HG03558 (cell line): ENCODE measurements at regions not wholly inside any gene's neighbourhood (a gene's known extent, or its start where the extent isn't known, plus 50 kb on each side); places are given as distances from the start of the nearest gene placed in this dataset.

ENCODE experiments used
- ATAC-seq: cut with Tn5 transposase; IDR thresholded peaks from one replicate; pipeline ENCODE4 v1.9.1; 2021; ENCODE audit warnings: moderate number of reproducible peaks; ENCODE audit not compliant: unreplicated experiment; ENCODE audit errors: extremely low read depth

- ATAC-seq = no peak
Observed at GRCh38 chr18:33871363-33872025, 293.5 kb downstream of the ASXL3 start.

DNA sequence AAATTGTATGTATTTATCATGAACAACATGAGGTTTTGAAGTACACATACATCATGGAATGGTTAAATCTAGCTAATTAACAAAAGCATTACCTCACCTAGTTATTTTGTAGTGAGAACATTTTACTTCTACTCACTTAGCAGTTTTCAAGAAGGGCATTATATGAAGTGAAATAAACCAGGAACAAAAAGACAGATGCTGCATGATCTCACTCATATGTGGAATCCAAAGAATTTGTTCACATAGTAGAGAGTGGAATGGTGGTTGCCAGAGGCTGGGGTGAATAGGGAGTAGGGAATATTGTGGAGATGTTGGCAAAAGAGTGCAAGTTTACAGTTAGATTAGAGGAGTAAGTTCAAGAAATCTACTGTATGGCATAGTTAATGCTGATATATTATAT lies 292.0 kb downstream of the ASXL3 start:
- no peak for ATAC-seq

GRCh38 chr18:33866386-33866785 lies 288.4 kb downstream of the ASXL3 start:
- no peak for ATAC-seq

GRCh38 chr18:33863912-33864311 lies 285.9 kb downstream of the ASXL3 start:
- ATAC-seq = no peak

DNA sequence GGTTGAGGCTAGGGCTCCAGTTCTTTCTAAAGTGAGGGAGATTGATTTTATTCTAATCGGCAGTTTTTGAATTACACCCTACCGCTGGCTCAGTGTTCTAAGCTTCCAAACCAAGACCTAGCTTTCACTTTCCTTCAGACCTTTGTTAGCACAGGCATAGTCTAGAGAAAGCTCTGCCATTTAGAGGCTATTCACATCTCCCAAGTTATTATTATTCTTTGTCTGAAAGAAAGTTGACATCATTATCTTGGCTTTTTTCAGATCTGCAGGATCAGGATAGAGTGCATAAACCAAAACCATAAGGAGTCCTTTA lies 276.8 kb downstream of the ASXL3 start:
- ATAC-seq = no peak

DNA sequence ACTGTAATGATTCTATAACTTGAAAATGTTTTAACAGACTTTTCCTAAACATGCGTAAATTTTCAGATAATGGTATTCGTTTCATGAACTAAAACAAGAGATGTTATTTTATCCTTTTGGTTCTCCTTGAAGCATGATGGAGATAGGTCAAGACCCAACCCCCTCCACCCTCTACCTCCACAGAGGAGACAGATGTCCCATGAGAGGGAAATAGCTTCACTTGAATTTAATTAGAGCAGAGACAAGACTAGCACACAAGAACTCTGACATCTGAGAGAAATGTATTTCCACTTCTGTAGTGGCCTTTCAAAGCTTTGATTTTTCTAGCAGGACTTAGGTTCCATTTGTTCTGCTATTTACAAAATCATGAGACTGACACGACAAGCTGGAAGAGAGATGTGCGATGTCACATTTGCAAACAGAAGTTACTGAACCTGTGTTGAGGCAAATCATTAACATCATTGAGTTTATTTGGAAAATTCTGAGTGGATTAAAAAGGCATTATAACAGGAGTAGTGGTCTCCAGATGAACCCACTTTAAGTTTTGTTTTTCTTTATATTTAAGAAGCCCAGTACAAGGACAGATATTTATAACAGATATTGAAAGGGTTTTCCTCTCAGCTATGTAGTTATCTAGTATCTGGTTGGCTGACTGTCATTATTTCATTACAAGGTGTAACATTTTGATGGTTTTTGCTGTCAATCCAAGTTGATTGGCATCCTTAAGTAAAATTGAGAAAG lies 276.2 kb downstream of the ASXL3 start:
- ATAC-seq = no peak

DNA sequence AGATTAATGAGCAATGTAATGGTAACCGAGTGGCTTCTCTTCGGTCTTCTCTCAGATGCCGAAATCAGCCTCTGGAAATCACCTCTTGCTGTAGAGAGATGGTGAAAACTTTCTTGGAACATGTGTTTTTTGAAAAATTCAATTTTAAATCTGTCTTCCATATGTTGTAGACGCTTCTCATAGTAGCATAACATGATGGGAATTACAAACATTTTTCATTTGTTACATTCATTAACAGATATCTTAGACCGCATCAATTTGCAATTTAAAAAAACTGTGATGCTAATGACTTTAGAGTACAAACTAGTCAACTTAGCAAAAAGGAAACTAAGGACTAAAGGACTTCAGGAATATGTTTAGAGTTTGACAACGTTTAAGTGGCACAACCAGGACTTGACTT lies 275.2 kb downstream of the ASXL3 start:
- no peak for ATAC-seq

DNA sequence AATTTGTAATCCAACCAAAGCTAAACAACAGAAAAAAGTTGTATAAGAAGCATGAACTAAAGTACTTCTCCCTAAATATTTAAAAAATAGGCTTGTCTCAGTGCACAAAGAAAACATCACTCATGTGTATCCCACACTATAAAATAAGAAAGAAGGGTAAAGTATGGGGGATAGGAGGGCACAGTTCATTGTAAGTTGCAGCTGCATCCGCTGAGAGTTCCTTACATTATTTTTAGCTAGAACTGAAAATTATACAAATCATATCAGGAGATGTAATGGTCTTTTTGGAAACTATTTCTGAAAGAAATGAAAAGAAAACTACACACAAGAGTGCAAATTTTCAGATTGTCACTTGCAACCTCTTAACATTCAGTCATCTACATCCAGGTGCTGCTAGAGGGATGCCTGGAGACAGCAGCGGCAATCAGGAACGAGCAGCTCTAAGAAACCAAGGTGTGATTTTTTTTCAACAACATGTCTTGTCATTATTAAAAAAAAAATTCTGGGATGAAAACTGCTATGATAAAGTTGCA lies 273.6 kb downstream of the ASXL3 start:
- no peak for ATAC-seq

DNA sequence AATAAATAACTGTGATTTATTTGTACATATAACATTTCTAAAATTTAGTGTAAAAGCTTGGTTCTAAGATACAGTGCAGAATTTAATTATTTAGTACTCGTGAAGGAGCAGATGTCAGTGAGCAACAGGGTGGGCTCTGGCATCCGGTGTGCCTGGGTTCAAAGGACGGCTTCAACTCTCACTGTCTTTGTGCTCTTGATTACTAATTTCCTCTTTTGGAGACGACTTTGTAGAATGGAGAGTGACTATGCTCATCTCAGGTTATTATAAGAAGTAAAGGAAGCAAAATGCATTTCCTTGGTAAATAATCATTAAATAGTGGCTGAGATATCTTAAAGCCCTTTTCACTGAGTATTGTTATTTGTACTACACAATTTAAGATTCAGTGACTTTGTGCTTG lies 271.7 kb downstream of the ASXL3 start:
- ATAC-seq = no peak

- ATAC-seq = no peak
Observed at GRCh38 chr18:33844232-33844631, 266.2 kb downstream of the ASXL3 start.

GRCh38 chr18:33841221-33841967 lies 263.4 kb downstream of the ASXL3 start:
- no peak for ATAC-seq

- ATAC-seq = no peak
Observed at GRCh38 chr18:33840212-33840593, 262.2 kb downstream of the ASXL3 start.

DNA sequence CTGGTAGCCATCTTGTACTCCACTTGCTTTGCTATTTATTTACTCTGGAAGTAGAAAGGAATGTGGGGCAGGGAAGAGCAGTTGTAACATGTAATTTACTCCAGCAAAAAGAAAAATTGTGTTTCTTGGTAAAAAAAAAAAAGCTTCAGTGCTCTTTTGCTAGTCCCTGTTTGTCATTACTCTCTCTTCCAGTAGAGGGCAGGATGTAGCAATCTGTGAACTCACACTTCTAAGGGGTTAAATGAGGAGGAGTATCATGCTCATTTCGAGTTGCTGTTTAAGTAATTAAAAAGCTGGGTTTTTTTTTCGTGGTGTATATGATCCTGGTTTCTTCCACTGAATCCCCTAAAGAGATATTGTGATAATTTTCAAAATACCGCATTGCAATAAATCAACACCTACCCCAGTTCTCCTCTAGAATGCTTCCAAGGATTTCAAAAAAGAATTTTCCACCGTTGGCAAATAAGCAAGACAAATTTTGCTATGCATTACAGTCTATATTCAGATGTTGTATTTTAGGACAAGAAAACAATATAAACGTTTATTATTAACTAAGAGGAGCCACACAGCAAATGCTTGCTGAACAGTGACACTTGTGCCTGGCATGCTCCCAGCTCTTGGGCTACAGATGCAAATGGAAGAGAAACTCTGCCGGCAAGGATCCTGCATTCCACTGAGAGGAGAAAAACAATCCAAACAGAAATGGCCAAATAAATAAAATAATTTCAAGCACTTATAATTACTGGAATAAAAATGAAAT lies 261.6 kb downstream of the ASXL3 start:
- ATAC-seq = peak; percentile 69

- no peak for ATAC-seq
Observed at GRCh38 chr18:33838054-33838453, 260.0 kb downstream of the ASXL3 start.

- ATAC-seq = no peak
Observed at GRCh38 chr18:33837191-33837590, 259.2 kb downstream of the ASXL3 start.

DNA sequence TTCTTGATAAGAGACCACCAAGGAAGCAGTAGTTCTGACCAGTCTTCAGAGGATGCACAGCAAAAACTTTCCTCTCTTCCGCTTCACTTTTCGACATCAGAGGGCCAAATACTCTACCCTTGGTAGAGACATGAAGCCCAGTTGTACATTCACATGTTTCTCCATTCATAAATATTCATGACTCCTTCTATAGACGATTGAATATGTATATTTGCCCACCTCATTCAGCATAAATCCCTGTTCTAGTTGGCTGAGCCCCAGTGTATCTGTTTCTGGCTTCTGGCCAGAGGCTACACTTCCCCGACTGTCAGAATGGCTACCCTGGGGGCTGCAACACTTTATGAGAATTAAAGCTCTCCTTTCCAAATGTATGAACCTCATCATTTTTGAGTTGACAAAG lies 258.5 kb downstream of the ASXL3 start:
- ATAC-seq = no peak

GRCh38 chr18:33835419-33835818 lies 257.4 kb downstream of the ASXL3 start:
- no peak for ATAC-seq

DNA sequence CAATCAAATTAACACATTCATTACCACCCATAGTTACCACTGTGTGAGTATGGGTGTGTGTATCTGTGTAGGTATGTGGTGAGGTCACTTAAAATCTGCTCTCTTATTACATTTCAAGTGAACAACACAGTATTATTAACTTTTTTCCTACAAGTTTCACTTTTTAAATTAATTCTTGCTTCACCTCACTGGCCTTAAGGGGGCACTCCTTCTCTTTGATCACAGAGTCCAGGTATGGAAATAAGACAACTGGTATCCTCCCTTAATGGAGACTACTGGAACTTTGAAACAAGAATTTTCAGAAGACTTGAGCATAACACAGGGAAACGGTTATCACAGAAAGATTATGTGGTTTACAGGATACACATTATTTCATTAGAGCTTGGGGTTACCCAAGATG lies 255.8 kb downstream of the ASXL3 start:
- no peak for ATAC-seq

DNA sequence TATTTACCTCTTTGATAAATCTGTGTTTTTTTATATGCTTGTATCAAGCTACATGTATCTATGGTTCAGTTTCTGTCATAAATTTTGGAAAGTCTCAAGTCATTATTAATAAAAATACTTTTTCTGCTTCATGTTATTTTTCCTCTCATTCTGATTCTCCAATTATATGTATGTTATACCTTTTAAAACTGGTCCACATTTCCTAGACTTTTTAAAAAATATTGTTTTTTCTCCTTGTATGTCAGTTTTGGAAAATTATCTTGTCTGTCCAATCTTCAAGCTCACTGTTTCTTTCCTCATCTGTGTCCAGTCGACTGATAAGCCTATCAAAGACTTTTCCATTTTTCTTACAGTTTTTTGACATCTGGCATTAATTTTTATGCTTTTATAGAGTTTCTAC lies 253.4 kb downstream of the ASXL3 start:
- no peak for ATAC-seq

- ATAC-seq = no peak
Observed at GRCh38 chr18:33830213-33830612, 252.2 kb downstream of the ASXL3 start.

GRCh38 chr18:33828949-33829348 lies 250.9 kb downstream of the ASXL3 start:
- no peak for ATAC-seq
